ENCODE measurements at regions not wholly inside any gene's neighbourhood (a gene's known extent, or its start where the extent isn't known, plus 50 kb on each side); places are given as distances from the start of the nearest gene placed in this dataset.

GRCh38 chr6:80728101-80728750 lies 621.8 kb downstream of the BCKDHB start:
- intact Hi-C loops (cut with micrococcal nuclease; ENCODE audit: unreplicated experiment): no loop called here
- no TSS peak for BruUV-seq (replicated peaks)
- DNase-seq (ENCODE audit: low read depth, low spot score): no peak

DNA sequence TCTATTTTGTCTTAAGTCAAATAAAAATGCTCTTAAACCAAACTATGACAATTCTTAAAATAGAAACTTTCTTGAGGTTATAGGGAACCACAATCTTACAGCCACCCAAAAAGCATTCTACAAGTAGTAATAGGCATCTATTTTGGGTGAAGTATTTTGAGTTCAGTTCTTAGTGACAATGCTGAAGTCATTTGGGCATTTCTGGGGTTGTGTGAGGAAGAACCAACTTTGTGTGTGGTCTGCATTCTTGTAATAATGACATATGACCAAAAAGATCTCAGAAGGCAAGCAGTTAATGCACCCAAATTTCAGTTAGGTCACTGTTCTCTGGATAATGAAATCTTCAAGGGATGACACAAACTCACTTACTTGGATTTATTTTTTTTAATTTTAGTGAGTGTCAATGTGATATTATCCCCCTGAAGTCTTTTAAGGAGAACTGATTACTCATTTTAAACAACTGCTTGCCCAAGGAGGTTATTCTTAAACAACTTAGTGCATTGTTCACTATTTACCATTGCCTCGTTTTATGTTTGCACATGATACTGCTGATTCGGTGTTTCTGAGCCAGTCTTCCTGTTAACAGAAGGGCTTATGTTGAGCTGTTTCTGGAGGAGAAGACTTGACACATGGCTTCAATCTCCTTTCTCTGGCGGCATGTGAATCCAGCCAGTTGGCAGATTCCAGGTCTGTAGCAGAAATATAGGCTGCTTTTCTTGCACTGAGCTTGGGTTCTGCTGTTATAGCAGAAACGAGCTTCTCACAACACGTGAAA lies 618.9 kb downstream of the BCKDHB start:
- ChIA-PET CTCF (no interaction called here), POLR2A (no interaction called here)
- no peak for TF ChIP-seq POLR2AphosphoS5 (IDR thresholded peaks at IDR 0.05; ENCODE audit: low read depth, low read length)
- intact Hi-C loops (cut with micrococcal nuclease; ENCODE audit: unreplicated experiment) (no loop called here), in situ Hi-C loops (cut with HindIII; ENCODE audit: low pct_unique_long_range_greater_than_20kb, low sequenced_read_pairs) (no loop called here)
- no peak overlapping the region for H3K4me3 ChIP-seq (ENCODE audit: low read depth in 2 of 2, low read length in 2 of 2)
- no peak overlapping the region for H3K27ac ChIP-seq (ENCODE audit: low read length)
- H3K9me3 ChIP-seq (ENCODE audit: control insufficient read depth, insufficient read depth, low read depth, low read length): no peaks in the 10 kb centered on the region
- no peaks in the 10 kb centered on the region for H3K27me3 ChIP-seq (ENCODE audit: control insufficient read depth, insufficient read depth, low read length)
- no peaks in the 10 kb centered on the region; the same call in 1 of the 2 replicates for H3K36me3 ChIP-seq (ENCODE audit: control insufficient read depth, insufficient read depth, low read length)
- H3K4me1 ChIP-seq (ENCODE audit: control insufficient read depth, insufficient read depth, low read length): no peaks in the 10 kb centered on the region
- ATAC-seq: no peak
- no TSS peak for BruUV-seq (replicated peaks)
- DNase-seq (ENCODE audit: low read depth, low spot score): no peak

More at GRCh38 chr6:80728101-80728750, 621.8 kb downstream of the BCKDHB start:
- Histone ChIP-seq H3K27ac (ENCODE audit: low read length) (no peak overlapping the region), H3K4me3 (ENCODE audit: low read depth in 2 of 2, low read length in 2 of 2) (no peak overlapping the region), H3K27me3 (ENCODE audit: control insufficient read depth, insufficient read depth, low read length) (no peaks in the 10 kb centered on the region), H3K4me1 (ENCODE audit: control insufficient read depth, insufficient read depth, low read length) (no peaks in the 10 kb centered on the region), H3K36me3 (ENCODE audit: control insufficient read depth, insufficient read depth, low read length) (no peaks in the 10 kb centered on the region; the same call in 1 of the 2 replicates), H3K9me3 (ENCODE audit: control insufficient read depth, insufficient read depth, low read depth, low read length) (no peaks in the 10 kb centered on the region)
- in situ Hi-C loops (cut with HindIII; ENCODE audit: low pct_unique_long_range_greater_than_20kb, low sequenced_read_pairs): no loop called here
- POLR2A ChIA-PET: no interaction called here
- TF ChIP-seq POLR2AphosphoS5 (IDR thresholded peaks at IDR 0.05; ENCODE audit: low read depth, low read length) (no peak), REST (IDR thresholded peaks at IDR 0.05; ENCODE audit: insufficient read depth in 1 of 2, low read depth in 2 of 2, low read length in 1 of 2) (no peak), SIN3A (IDR thresholded peaks at IDR 0.05; ENCODE audit: borderline replicate concordance, insufficient read depth, low read depth, low read length) (no peak), TCF7L2 (IDR thresholded peaks at IDR 0.05; ENCODE audit: low read depth, low read length) (no peak), CTCF (IDR thresholded peaks at IDR 0.05) (no peak)
- ATAC-seq: no peak
- CTCF ChIA-PET: no interaction called here

- Histone ChIP-seq H3K4me1 (ENCODE audit: control insufficient read depth, insufficient read depth, low read length) (no peaks in the 10 kb centered on the region), H3K9me3 (ENCODE audit: control insufficient read depth, insufficient read depth, low read depth, low read length) (no peaks in the 10 kb centered on the region), H3K4me3 (ENCODE audit: low read depth in 2 of 2, low read length in 2 of 2) (no peak overlapping the region), H3K27ac (ENCODE audit: low read length) (no peak overlapping the region), H3K36me3 (ENCODE audit: control insufficient read depth, insufficient read depth, low read length) (no peaks in the 10 kb centered on the region), H3K27me3 (ENCODE audit: control insufficient read depth, insufficient read depth, low read length) (no peaks in the 10 kb centered on the region)
- in situ Hi-C loops (cut with HindIII; ENCODE audit: low pct_unique_long_range_greater_than_20kb, low sequenced_read_pairs): no loop called here
- DNase-seq (ENCODE audit: low read depth, low spot score): no peak
- TF ChIP-seq SIN3A (IDR thresholded peaks at IDR 0.05; ENCODE audit: borderline replicate concordance, insufficient read depth, low read depth, low read length): no peak
- TF ChIP-seq TCF7L2 (IDR thresholded peaks at IDR 0.05; ENCODE audit: low read depth, low read length): no peak
- TF ChIP-seq CTCF (IDR thresholded peaks at IDR 0.05): no peak
- no peak for TF ChIP-seq REST (IDR thresholded peaks at IDR 0.05; ENCODE audit: insufficient read depth in 1 of 2, low read depth in 2 of 2, low read length in 1 of 2)
- CTCF ChIA-PET: no interaction called here
- no TSS peak for BruUV-seq (replicated peaks)
- POLR2A ChIA-PET: no interaction called here
- intact Hi-C loops (cut with micrococcal nuclease; ENCODE audit: unreplicated experiment): no loop called here
- ATAC-seq: no peak
These were observed 614.4 kb downstream of the BCKDHB start for GRCh38 chr6:80720824-80721223.
